Lower leg skin (tissue), 4 donors: ENCODE measurements at regions not wholly inside any gene's neighbourhood (a gene's known extent, or its start where the extent isn't known, plus 50 kb on each side); places are given as distances from the start of the nearest gene placed in this dataset.
A peak's percentile ranks its signal among the peaks of the same experiment; 100 is the strongest.

Experiments used
- DNase-seq, 2 donors: peaks; one replicate each; pipeline ENCODE4 v3.0.0-alpha.2; 2019; ENCODE audit warnings: low spot score in 2 of 2
- H3K4me3 ChIP-seq: fragments of 200-600 bp; sonication (generic); 2 replicates; pipeline ENCODE4 v1.5.1; 2017; ENCODE audit warnings: mild to moderate bottlenecking, low read depth; ENCODE audit not compliant: poor library complexity, severe bottlenecking
- CTCF ChIP-seq, 3 donors: fragments of 450-650 bp; IDR thresholded peaks; one replicate each; pipeline ENCODE4 v1.5.1; 2016; ENCODE audit warnings: antibody characterized with exemption in 3 of 3, mild to moderate bottlenecking in 3 of 3, moderate library complexity in 2 of 3
- POLR2A ChIP-seq, 2 donors: fragments of 450-650 bp; IDR thresholded peaks; one replicate each; pipeline ENCODE4 v1.6.1; 2016 to 2017; ENCODE audit warnings: antibody characterized with exemption in 2 of 2, mild to moderate bottlenecking in 1 of 2, moderate library complexity in 1 of 2
- WGBS, 2 donors: methylation state at CpG; one replicate each; pipeline ENCODE4 v1.1.5; 2018; 5-methylcytosine and 5-hydroxymethylcytosine counted together
- intact Hi-C: fragments of 100-400 bp; cut with DNase I; formaldehyde crosslinking; loops from one replicate; pipeline ENCODE4 v1.15.0; 2023; ENCODE audit warnings: low total_unique reads

GRCh38 chrX:39168609-39169008 is 367.4 kb downstream of the MID1IP1 start:
- no peak for TF ChIP-seq CTCF (IDR thresholded peaks at IDR 0.05)
- no peak for TF ChIP-seq POLR2A (IDR thresholded peaks at IDR 0.05)
- intact Hi-C loops: loop anchor here (5.0 kb wide), 1 partner anchor 234 kb away; no protein-coding TSS in a partner anchor
- H3K4me3 ChIP-seq: no peak overlapping the region
- 79 to 88% methylated on average over 11 of the region's 11 CpGs for WGBS, 2 donors
- peak in 1 of 2 donors; percentile 60 for DNase-seq

DNA sequence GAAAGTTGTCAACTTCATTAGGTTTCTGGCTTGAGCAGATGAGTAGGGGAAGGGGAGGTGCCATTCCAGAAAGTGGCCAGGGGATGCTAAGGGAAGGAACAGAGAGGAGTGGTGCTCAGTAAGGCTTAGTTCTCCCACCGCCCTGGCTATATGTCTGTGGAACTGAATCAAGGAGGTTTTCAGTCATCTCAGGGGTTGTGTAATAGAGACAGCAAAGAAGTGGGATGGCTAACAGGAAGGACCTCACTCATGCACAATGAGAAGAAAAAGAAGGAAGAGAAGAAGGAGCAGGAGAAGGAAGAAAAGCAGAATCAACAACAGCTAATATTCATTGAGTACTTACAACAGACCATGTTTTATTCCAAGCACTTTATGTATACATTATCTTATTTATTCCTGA is 368.7 kb downstream of the MID1IP1 start:
- DNase-seq: no peak
- H3K4me3 ChIP-seq: no peak overlapping the region
- intact Hi-C loops: loop anchor here (5.0 kb wide), 1 partner anchor 232 kb away; no protein-coding TSS in a partner anchor
- 69 to 72% methylated on average over 1 of the region's 1 CpG for WGBS, 2 donors
- TF ChIP-seq POLR2A (IDR thresholded peaks at IDR 0.05) (no peak), CTCF (IDR thresholded peaks at IDR 0.05) (no peak)

DNA sequence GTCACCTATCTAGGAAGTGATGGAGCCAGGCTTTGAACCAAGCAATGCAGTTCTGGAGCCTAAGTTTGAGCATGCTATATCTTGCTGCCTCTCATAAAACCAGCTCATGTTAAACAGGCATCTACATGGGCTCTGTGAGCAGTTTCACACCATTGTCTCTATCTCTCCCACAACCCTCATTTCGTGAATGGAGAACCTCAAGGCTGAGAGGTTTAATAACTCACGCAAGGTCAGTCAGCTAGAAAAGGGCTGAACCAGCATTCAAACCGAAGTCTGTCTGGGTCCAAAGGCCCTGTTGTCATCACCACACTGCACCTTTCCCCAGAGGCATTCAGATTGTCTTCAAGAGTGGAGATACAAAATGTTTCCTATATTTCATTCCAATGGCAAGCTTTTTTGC is 369.2 kb downstream of the MID1IP1 start:
- no peak overlapping the region for H3K4me3 ChIP-seq
- intact Hi-C loops: no loop called here
- TF ChIP-seq POLR2A (IDR thresholded peaks at IDR 0.05) (no peak), CTCF (IDR thresholded peaks at IDR 0.05) (no peak)
- DNase-seq: peak in 1 of 2 donors; percentile 4
- WGBS, 2 donors: 85 to 93% methylated on average over 3 of the region's 3 CpGs

GRCh38 chrX:39171686-39172085 is 370.4 kb downstream of the MID1IP1 start:
- intact Hi-C loops: no loop called here
- peak in 1 of 2 donors; percentile 5 for DNase-seq
- no peak for TF ChIP-seq POLR2A (IDR thresholded peaks at IDR 0.05)
- no peak for TF ChIP-seq CTCF (IDR thresholded peaks at IDR 0.05)
- 90% methylated on average over 3 of the region's 3 CpGs; no CpG with 5 or more reads in 1 of the 2 donors for WGBS, 2 donors
- H3K4me3 ChIP-seq: no peak overlapping the region

DNA sequence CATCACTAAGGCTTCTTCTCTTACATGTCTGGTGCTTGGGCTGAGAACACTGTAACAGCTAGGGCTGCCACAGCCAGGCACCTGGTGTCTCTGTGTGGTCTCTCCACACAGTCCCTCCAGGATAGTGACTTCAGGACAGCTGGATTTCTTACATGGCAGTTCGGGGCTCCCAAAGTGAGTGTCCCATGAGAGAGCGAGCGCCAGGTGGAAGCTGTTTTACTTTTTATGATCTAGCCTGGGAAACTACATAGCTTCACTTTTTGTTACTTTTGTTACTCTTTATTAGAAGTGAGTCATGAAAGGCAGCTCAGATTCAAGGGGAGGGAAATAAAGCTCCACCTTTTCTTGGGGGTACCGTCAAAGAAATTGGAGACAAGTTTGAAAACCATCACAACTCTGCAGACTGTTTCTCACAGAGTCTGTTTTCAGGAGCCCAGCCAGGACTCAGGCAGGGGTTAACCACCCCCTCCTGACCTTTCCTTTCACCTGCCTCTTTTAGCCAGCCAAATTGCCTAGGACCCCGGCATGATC is 373.0 kb downstream of the MID1IP1 start:
- peak in 1 of 2 donors; percentile 54 for DNase-seq
- H3K4me3 ChIP-seq: no peak overlapping the region
- TF ChIP-seq POLR2A (IDR thresholded peaks at IDR 0.05): no peak
- TF ChIP-seq CTCF (IDR thresholded peaks at IDR 0.05): no peak
- 61 to 65% methylated on average over 5 of the region's 5 CpGs for WGBS, 2 donors
- intact Hi-C loops: no loop called here
